ENCODE measurements at regions not wholly inside any gene's neighbourhood (a gene's known extent, or its start where the extent isn't known, plus 50 kb on each side); places are given as distances from the start of the nearest gene placed in this dataset.

DNA sequence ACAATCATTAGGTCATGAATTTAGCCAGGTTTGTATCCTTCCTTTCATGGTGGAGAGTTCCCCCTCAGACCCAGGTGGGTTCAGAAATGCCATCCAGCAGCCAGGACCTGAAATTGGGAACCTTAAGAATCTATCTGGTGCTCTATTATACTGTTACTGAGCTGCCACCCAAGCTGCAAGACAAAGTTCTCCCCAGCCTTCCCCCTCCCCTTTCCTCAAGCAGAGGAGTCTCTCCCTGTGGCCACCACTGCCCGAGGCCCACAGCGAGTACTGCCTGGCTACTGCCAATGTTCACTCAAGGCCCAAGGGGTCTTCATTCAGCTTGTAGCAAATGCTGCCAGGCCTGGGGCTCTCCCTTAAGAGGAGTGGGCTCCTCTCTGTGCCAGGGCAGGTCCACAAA lies 133.8 kb downstream of the TMEM38B start:
- DNase-seq = no peak
- H3K27ac ChIP-seq (ENCODE audit: low read length) = no peak overlapping the region
- H3K4me1 ChIP-seq (ENCODE audit: control insufficient read depth, insufficient read depth, low read length) = no peaks in the 10 kb centered on the region

DNA sequence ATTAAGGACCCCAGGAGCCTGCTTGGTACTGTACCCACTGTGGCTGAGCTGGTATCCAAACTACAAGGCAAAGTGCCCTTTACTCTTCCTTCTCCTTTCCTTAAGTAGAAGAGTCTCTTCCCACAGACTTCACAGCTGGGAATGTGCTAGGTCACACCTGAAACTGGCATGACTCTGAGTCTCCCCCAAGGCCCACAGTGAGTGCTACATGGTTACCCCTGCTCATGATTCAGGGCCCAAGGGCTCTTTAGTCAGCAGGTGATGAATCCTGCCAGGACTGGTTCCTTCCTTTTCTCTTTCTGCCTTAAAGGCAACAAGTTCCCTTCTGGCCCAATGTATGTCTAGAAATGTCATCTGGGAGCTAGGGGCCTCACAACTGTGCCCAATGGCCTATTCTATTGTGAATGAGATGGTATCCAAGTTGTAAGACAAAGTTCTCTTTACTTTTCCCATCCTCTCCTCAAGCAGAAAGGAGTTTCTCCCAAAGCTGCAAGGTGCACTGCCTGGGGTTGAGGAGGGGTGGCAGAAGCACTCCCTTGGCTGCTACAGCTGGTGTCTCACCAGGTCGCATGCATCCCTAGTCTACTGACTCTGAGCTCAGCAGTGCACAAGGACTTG lies 134.4 kb downstream of the TMEM38B start:
- Histone ChIP-seq H3K27ac (ENCODE audit: low read length) (no peak overlapping the region), H3K9me3 (replicated peaks; ENCODE audit: control insufficient read depth, low read depth, low read length) (peaks cover 2% of the 10 kb centered on the region), H3K4me3 (ENCODE audit: low read length) (no peak overlapping the region), H3K27me3 (ENCODE audit: control insufficient read depth, insufficient read depth, low read length) (no peaks in the 10 kb centered on the region), H3K4me1 (ENCODE audit: control insufficient read depth, insufficient read depth, low read length) (no peaks in the 10 kb centered on the region), H3K36me3 (ENCODE audit: control insufficient read depth, insufficient read depth, low read length) (no peaks in the 10 kb centered on the region)
- WGBS (ENCODE audit: insufficient coverage) = 33% methylated on average over 1 of the region's 1 CpG
- no peak for DNase-seq

More for the DNA sequence above, 133.8 kb downstream of the TMEM38B start:
- WGBS (ENCODE audit: insufficient coverage) = 86% methylated on average over 1 of the region's 2 CpGs
- Histone ChIP-seq H3K36me3 (ENCODE audit: control insufficient read depth, insufficient read depth, low read length) (no peaks in the 10 kb centered on the region), H3K9me3 (replicated peaks; ENCODE audit: control insufficient read depth, low read depth, low read length) (peaks cover 4% of the 10 kb centered on the region), H3K27me3 (ENCODE audit: control insufficient read depth, insufficient read depth, low read length) (no peaks in the 10 kb centered on the region), H3K4me3 (ENCODE audit: low read length) (no peak overlapping the region)

DNA sequence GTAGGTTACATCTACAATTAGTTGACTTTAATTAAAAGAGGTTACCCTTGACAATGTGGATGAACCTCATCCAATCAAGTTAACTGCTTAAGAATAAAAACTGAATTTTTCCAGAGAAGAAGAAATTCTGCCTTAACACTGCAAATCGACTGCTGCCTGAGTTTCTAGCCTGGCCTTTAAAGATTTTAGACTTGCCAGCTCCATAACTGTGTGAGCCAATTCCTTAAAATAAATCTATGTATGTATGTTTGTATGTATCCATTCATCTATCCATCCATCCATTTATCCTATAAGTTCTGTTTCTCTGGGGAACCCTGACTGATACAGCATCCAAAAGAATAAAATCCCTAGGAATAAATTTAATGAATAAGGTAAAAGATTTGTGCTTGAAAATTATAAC lies 136.1 kb downstream of the TMEM38B start:
- WGBS (ENCODE audit: insufficient coverage) = no CpG with 5 or more reads among the region's 1 CpG
- H3K4me3 ChIP-seq (ENCODE audit: low read length) = no peak overlapping the region
- no peak overlapping the region for H3K27ac ChIP-seq (ENCODE audit: low read length)
- H3K36me3 ChIP-seq (ENCODE audit: control insufficient read depth, insufficient read depth, low read length) = no peaks in the 10 kb centered on the region
- DNase-seq = no peak
- no peaks in the 10 kb centered on the region for H3K27me3 ChIP-seq (ENCODE audit: control insufficient read depth, insufficient read depth, low read length)
- no peaks in the 10 kb centered on the region for H3K4me1 ChIP-seq (ENCODE audit: control insufficient read depth, insufficient read depth, low read length)
- H3K9me3 ChIP-seq (replicated peaks; ENCODE audit: control insufficient read depth, low read depth, low read length) = no peaks in the 10 kb centered on the region

DNA sequence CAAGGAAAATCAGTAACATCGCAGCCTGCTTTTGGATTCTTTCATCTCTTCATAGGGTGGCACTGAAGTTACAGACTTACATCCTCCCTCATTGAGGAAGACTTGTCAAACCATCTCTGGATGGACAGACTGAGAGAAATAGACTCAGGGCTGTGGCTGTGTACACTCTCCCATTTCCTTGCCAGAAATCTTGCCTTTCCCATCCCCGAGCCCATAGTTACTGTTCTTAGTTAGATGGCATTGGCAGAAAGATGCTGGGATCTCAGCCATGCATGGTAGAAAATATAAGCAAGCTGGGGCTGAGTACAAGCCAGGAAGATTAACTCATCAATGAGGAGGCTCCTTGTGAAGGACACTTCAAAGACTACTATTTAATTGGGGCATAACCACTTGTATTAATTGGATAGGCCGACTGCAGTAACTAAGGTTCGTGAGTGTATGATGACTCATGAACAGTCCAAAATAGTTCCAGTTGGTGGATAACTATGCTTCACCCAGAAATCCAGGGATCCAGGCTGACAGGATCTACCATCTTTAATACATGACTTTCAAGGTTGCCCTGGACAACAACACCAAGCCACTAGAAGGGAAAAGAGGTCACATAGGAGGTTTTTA lies 137.9 kb downstream of the TMEM38B start:
- no CpG with 5 or more reads among the region's 4 CpGs for WGBS (ENCODE audit: insufficient coverage)
- DNase-seq = no peak
- Histone ChIP-seq H3K4me3 (ENCODE audit: low read length) (no peak overlapping the region), H3K9me3 (replicated peaks; ENCODE audit: control insufficient read depth, low read depth, low read length) (no peaks in the 10 kb centered on the region), H3K27ac (ENCODE audit: low read length) (no peak overlapping the region), H3K27me3 (ENCODE audit: control insufficient read depth, insufficient read depth, low read length) (no peaks in the 10 kb centered on the region), H3K36me3 (ENCODE audit: control insufficient read depth, insufficient read depth, low read length) (no peaks in the 10 kb centered on the region), H3K4me1 (ENCODE audit: control insufficient read depth, insufficient read depth, low read length) (peaks cover 11% of the 10 kb centered on the region)

DNA sequence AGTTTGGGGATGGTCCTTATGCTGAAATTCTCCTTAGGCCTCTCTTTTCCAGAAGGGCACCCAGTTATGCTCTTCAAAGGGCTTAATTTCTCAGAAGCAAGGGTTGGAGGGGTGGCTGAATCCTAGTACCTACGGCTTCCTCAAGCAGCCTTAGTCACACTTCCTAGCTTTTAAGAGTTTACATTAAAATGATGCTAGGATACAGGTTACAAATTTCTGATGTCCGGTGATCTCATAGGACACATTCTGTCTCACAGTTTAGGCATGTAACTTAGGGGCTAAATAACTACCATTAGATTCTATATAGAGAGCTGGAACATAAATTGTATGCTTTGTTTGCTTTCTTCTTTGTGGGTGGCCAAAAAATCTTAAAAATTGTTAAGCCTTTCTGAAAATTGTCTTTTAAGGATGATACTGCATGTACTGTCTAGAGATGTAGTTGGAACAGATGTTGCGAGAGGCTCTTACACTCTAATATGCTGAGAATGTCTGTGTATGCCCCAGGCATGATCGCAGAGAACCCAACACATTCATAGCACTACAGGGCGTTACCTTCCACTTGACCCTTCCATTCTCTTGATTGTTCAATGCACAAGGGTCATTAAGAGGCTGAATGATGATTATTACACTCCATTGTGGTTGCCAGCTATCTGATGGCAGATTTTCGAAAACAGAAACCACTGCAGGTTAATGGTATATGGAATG lies 139.1 kb downstream of the TMEM38B start:
- DNase-seq = no peak
- no peaks in the 10 kb centered on the region for H3K9me3 ChIP-seq (replicated peaks; ENCODE audit: control insufficient read depth, low read depth, low read length)
- peaks cover 18% of the 10 kb centered on the region for H3K4me1 ChIP-seq (ENCODE audit: control insufficient read depth, insufficient read depth, low read length)
- H3K4me3 ChIP-seq (ENCODE audit: low read length) = no peak overlapping the region
- H3K27ac ChIP-seq (ENCODE audit: low read length) = no peak overlapping the region
- no CpG with 5 or more reads among the region's 6 CpGs for WGBS (ENCODE audit: insufficient coverage)
- H3K36me3 ChIP-seq (ENCODE audit: control insufficient read depth, insufficient read depth, low read length) = no peaks in the 10 kb centered on the region
- no peaks in the 10 kb centered on the region for H3K27me3 ChIP-seq (ENCODE audit: control insufficient read depth, insufficient read depth, low read length)

DNA sequence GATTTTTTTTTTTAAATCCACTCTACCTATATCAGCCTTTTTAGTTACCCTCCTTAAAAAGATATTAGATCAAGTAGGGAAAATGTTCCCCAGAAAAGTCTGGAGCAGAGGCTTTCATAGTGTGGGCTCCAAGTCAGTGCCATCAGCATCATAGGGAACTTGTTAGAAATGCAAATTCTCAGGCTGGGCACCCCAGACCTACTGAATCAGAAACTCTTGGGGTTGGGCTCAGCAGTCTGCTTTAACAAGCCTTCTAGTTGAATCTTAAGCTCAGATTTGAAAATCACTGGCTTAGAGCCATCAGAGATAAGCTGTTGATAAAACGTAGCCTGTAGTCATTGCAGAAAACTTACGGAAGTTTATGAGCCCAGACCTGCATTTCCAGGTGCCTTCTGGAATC lies 140.1 kb downstream of the TMEM38B start:
- Histone ChIP-seq H3K27me3 (ENCODE audit: control insufficient read depth, insufficient read depth, low read length) (no peaks in the 10 kb centered on the region), H3K4me3 (ENCODE audit: low read length) (no peak overlapping the region), H3K9me3 (replicated peaks; ENCODE audit: control insufficient read depth, low read depth, low read length) (no peaks in the 10 kb centered on the region), H3K27ac (ENCODE audit: low read length) (no peak overlapping the region), H3K36me3 (ENCODE audit: control insufficient read depth, insufficient read depth, low read length) (no peaks in the 10 kb centered on the region), H3K4me1 (ENCODE audit: control insufficient read depth, insufficient read depth, low read length) (peaks cover 18% of the 10 kb centered on the region)
- DNase-seq = no peak
- 81% methylated on average over 2 of the region's 2 CpGs for WGBS (ENCODE audit: insufficient coverage)

DNA sequence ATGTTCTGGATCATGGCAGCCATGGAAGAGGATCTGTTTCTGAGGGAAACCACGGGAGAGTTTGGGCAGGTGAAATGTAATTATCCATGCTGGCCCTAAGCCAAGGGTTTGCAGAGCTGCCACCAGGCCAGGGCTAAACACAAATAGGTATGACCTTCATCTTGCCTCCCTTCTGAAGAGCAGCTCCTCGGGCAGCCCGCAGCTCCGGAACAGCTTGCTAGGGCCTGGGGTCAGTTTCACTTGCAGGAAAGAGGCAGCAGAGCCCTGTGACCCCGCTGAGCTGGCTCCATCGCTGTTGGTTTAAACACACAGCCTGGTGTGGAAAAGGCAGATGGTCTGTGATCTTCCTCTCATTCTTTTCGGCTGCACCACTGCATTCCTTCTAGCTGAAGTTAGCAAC lies 141.4 kb downstream of the TMEM38B start:
- H3K4me3 ChIP-seq (ENCODE audit: low read length) = no peak overlapping the region
- 25% methylated on average over 4 of the region's 7 CpGs for WGBS (ENCODE audit: insufficient coverage)
- no peak overlapping the region for H3K27ac ChIP-seq (ENCODE audit: low read length)
- H3K9me3 ChIP-seq (replicated peaks; ENCODE audit: control insufficient read depth, low read depth, low read length) = no peaks in the 10 kb centered on the region
- H3K36me3 ChIP-seq (ENCODE audit: control insufficient read depth, insufficient read depth, low read length) = no peaks in the 10 kb centered on the region
- no peaks in the 10 kb centered on the region for H3K27me3 ChIP-seq (ENCODE audit: control insufficient read depth, insufficient read depth, low read length)
- peaks cover 18% of the 10 kb centered on the region for H3K4me1 ChIP-seq (ENCODE audit: control insufficient read depth, insufficient read depth, low read length)
- no peak for DNase-seq

DNA sequence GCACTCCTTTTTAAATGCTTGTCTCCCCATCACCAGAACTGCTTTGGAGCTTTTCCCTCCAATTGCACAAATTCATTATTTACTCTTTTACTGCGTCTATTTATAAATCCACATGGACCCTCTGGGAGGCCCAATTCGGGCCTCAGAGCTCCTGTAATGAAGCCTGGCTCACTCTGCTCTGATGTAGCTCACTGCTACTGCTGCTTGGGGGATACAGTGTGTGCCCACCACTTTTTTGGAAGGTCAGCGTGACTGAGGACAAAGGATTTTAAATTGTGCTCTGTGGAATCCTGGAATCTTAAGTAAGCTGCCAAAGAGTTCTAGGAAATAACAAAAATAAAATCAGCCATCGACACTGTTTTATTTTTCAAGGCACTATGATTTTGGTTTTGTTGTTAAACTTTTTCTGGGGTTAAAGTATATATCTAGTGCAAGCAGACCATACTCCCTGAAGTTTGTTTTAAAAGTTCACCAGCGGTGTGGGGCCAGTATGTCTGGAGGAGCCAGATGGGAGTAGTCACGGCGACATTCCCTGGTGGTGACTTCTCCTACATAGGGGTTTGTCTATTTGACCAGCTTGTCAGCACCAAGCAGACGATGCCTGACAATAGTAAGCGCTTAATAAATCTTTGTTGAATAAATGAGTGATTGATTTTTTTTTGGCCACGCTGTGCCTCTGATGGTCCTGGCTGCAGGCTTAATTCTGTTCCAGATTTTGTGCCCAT lies 142.8 kb downstream of the TMEM38B start:
- no peaks in the 10 kb centered on the region for H3K36me3 ChIP-seq (ENCODE audit: control insufficient read depth, insufficient read depth, low read length)
- H3K4me3 ChIP-seq (ENCODE audit: low read length) = no peak overlapping the region
- 42% methylated on average over 7 of the region's 10 CpGs for whole genome bisulfite sequencing (ENCODE audit: insufficient coverage)
- H3K4me1 ChIP-seq (ENCODE audit: control insufficient read depth, insufficient read depth, low read length) = peaks cover 18% of the 10 kb centered on the region
- H3K27ac ChIP-seq (ENCODE audit: low read length) = peak overlapping the region; percentile 60
- H3K27me3 ChIP-seq (ENCODE audit: control insufficient read depth, insufficient read depth, low read length) = no peaks in the 10 kb centered on the region
- peak; percentile 66 for DNase-seq
- H3K9me3 ChIP-seq (replicated peaks; ENCODE audit: control insufficient read depth, low read depth, low read length) = no peaks in the 10 kb centered on the region

DNA sequence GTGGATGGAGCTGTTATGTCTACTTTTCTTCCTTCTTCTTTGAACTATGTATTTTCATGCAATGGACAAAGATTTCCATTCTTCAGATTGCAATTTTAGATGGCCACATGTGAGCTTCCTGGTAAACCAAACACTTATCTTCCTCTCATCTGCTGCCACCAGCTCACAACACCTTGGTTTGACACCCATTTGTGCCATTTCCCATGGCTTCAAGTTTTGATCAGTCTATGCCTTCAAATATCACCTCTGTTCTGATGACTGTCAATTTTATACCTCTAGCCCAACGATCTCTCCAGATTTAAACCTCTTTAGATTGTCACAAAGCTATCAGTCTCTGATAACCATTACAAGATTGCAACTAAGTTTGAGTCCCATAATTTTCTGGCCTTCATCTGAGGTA lies 147.2 kb downstream of the TMEM38B start:
- H3K27me3 ChIP-seq (ENCODE audit: control insufficient read depth, insufficient read depth, low read length) = no peaks in the 10 kb centered on the region
- peaks cover 10% of the 10 kb centered on the region for H3K4me1 ChIP-seq (ENCODE audit: control insufficient read depth, insufficient read depth, low read length)
- no peaks in the 10 kb centered on the region for H3K36me3 ChIP-seq (ENCODE audit: control insufficient read depth, insufficient read depth, low read length)
- DNase-seq = no peak
- no CpG with 5 or more reads among the region's 1 CpG for WGBS (ENCODE audit: insufficient coverage)
- no peaks in the 10 kb centered on the region for H3K9me3 ChIP-seq (replicated peaks; ENCODE audit: control insufficient read depth, low read depth, low read length)
- H3K27ac ChIP-seq (ENCODE audit: low read length) = no peak overlapping the region
- no peak overlapping the region for H3K4me3 ChIP-seq (ENCODE audit: low read length)

DNA sequence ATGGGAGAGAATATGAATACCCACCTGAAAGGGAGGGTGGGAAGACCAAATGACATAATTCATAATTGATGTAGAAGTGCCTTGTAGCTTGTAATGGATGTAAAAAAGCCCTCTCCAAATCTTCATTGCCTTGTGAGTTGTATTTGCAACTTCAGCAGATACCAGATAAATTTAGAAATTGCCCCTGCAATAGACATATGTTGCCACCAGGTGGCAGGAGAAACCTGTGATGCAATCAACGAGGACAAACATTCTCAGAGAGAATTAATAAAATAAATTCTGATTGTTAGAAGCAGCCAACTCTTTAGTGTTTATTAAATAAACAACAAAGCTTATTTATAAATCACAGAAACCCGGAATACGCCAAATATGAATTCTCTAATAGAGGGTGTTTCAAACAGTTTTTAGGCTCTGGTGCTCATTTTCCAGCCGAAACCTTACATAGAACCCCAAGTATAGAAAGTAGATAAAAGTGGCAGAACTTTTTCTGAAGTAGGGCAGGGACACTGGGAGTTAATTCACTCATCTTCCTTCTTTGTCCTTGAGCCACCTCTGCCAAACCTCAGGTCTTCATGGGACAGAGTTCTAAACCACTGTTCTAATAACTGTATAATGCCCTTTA lies 147.8 kb downstream of the TMEM38B start:
- Histone ChIP-seq H3K27ac (ENCODE audit: low read length) (no peak overlapping the region), H3K27me3 (ENCODE audit: control insufficient read depth, insufficient read depth, low read length) (no peaks in the 10 kb centered on the region), H3K36me3 (ENCODE audit: control insufficient read depth, insufficient read depth, low read length) (no peaks in the 10 kb centered on the region), H3K4me1 (ENCODE audit: control insufficient read depth, insufficient read depth, low read length) (peaks cover 7% of the 10 kb centered on the region), H3K9me3 (replicated peaks; ENCODE audit: control insufficient read depth, low read depth, low read length) (no peaks in the 10 kb centered on the region), H3K4me3 (ENCODE audit: low read length) (no peak overlapping the region)
- DNase-seq = peak; percentile 27
- no CpG with 5 or more reads among the region's 4 CpGs for WGBS (ENCODE audit: insufficient coverage)

Measured in muscle of leg (tissue), 3 donors.